SK-N-SH treated with all-trans-retinoic acid at 6 μM for 48 hours (cell line): ENCODE measurements at regions not wholly inside any gene's neighbourhood (a gene's known extent, or its start where the extent isn't known, plus 50 kb on each side); places are given as distances from the start of the nearest gene placed in this dataset.

Source experiments
- ARNTL ChIP-seq: fragments of 450-650 bp; formaldehyde crosslinking; IDR thresholded peaks from 2 replicates; pipeline ENCODE4 v1.5.0; 2020; ENCODE audit warnings: low read depth, mild to moderate bottlenecking, moderate library complexity, borderline replicate concordance
- POU6F1 ChIP-seq: fragments of 250-450 bp; sonication (Bioruptor Pico); IDR thresholded peaks from 2 replicates; pipeline ENCODE4 v1.8.0; 2021; ENCODE audit warnings: low read depth, mild to moderate bottlenecking, moderate library complexity, borderline replicate concordance
- TCF4 ChIP-seq: fragments of 250-450 bp; sonication (Bioruptor Pico); IDR thresholded peaks from 2 replicates; pipeline ENCODE4 v1.8.0; 2021; ENCODE audit warnings: mild to moderate bottlenecking, moderate library complexity, borderline replicate concordance
- TOX ChIP-seq: fragments of 250-450 bp; sonication (Bioruptor Pico); IDR thresholded peaks from 2 replicates; pipeline ENCODE4 v1.8.0; 2021; ENCODE audit warnings: mild to moderate bottlenecking, moderate library complexity, borderline replicate concordance
- ZFP30 ChIP-seq: fragments of 450-650 bp; formaldehyde crosslinking; IDR thresholded peaks from 2 replicates; pipeline ENCODE4 v1.5.0; 2022; ENCODE audit warnings: mild to moderate bottlenecking, moderate library complexity
- ZNF565 ChIP-seq: fragments of 450-650 bp; formaldehyde crosslinking; conservative IDR thresholded peaks from 2 replicates; pipeline ENCODE4 v1.5.0; 2020; ENCODE audit warnings: low read depth, mild to moderate bottlenecking, moderate library complexity
- TF ChIP-seq, protein P1 (sequence below): fragments of 250-450 bp; sonication (Bioruptor Pico); IDR thresholded peaks from 2 replicates; pipeline ENCODE4 v1.8.0; 2020; ENCODE audit warnings: mild to moderate bottlenecking, moderate library complexity, borderline replicate concordance
- TF ChIP-seq, protein P2 (sequence below): fragments of 250-450 bp; sonication (Bioruptor Pico); IDR thresholded peaks from 2 replicates; pipeline ENCODE4 v1.5.0; 2020; ENCODE audit warnings: mild to moderate bottlenecking, moderate library complexity

GRCh38 chr4:100879471-100879870 is 361.6 kb upstream of the EMCN start:
- TF ChIP-seq ARNTL (CRISPR knock-in tag) (no peak), ZFP30 (CRISPR knock-in tag) (no peak), TOX (no peak), ZNF565 (CRISPR knock-in tag) (no peak), TCF4 (no peak), POU6F1 (CRISPR knock-in tag) (no peak)
- TF ChIP-seq, protein P1, sequence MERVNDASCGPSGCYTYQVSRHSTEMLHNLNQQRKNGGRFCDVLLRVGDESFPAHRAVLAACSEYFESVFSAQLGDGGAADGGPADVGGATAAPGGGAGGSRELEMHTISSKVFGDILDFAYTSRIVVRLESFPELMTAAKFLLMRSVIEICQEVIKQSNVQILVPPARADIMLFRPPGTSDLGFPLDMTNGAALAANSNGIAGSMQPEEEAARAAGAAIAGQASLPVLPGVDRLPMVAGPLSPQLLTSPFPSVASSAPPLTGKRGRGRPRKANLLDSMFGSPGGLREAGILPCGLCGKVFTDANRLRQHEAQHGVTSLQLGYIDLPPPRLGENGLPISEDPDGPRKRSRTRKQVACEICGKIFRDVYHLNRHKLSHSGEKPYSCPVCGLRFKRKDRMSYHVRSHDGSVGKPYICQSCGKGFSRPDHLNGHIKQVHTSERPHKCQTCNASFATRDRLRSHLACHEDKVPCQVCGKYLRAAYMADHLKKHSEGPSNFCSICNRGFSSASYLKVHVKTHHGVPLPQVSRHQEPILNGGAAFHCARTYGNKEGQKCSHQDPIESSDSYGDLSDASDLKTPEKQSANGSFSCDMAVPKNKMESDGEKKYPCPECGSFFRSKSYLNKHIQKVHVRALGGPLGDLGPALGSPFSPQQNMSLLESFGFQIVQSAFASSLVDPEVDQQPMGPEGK (CRISPR knock-in tag) = no peak
- TF ChIP-seq, protein P2, sequence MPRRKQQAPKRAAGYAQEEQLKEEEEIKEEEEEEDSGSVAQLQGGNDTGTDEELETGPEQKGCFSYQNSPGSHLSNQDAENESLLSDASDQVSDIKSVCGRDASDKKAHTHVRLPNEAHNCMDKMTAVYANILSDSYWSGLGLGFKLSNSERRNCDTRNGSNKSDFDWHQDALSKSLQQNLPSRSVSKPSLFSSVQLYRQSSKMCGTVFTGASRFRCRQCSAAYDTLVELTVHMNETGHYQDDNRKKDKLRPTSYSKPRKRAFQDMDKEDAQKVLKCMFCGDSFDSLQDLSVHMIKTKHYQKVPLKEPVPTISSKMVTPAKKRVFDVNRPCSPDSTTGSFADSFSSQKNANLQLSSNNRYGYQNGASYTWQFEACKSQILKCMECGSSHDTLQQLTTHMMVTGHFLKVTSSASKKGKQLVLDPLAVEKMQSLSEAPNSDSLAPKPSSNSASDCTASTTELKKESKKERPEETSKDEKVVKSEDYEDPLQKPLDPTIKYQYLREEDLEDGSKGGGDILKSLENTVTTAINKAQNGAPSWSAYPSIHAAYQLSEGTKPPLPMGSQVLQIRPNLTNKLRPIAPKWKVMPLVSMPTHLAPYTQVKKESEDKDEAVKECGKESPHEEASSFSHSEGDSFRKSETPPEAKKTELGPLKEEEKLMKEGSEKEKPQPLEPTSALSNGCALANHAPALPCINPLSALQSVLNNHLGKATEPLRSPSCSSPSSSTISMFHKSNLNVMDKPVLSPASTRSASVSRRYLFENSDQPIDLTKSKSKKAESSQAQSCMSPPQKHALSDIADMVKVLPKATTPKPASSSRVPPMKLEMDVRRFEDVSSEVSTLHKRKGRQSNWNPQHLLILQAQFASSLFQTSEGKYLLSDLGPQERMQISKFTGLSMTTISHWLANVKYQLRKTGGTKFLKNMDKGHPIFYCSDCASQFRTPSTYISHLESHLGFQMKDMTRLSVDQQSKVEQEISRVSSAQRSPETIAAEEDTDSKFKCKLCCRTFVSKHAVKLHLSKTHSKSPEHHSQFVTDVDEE (CRISPR knock-in tag) = no peak
